Spleen (tissue), 7 donors: ENCODE measurements at regions not wholly inside any gene's neighbourhood (a gene's known extent, or its start where the extent isn't known, plus 50 kb on each side); places are given as distances from the start of the nearest gene placed in this dataset.

Source experiments
- POLR2A ChIP-seq, 3 donors: fragments of 450-650 bp; IDR thresholded peaks; one replicate each; pipeline ENCODE4 v1.5.1; 2017; ENCODE audit warnings: antibody characterized with exemption in 3 of 3, mild to moderate bottlenecking in 1 of 3
- POLR2AphosphoS5 ChIP-seq, 3 donors: sonication (generic); formaldehyde crosslinking; IDR thresholded peaks; one replicate each; pipeline ENCODE4 v1.5.1; 2017; ENCODE audit warnings: antibody characterized with exemption in 3 of 3
- TF ChIP-seq, protein P1 (sequence below), 11 experiments: fragments of 200-600 bp in 7 of 11; fragments of 450-650 bp in 4 of 11; sonication (generic) in 4 of 11; IDR thresholded peaks in 8 of 11; conservative IDR thresholded peaks in 3 of 11; 1 replicate in 7 of 11; 2 replicates in 4 of 11; pipeline versions ENCODE4 v1.4.0 to v1.8.0; 2016 to 2021; ENCODE audit warnings: antibody characterized with exemption in 11 of 11, inconsistent platforms in 4 of 11, mild to moderate bottlenecking in 1 of 11
- donor health status: DM: no; HTN: no; CAD: no; lungs with moderate emphysema.
- donor health status: DM: no; HTN: no; CAD: no.
- donor health status: DM: no; HTN: no; CAD: no.

DNA sequence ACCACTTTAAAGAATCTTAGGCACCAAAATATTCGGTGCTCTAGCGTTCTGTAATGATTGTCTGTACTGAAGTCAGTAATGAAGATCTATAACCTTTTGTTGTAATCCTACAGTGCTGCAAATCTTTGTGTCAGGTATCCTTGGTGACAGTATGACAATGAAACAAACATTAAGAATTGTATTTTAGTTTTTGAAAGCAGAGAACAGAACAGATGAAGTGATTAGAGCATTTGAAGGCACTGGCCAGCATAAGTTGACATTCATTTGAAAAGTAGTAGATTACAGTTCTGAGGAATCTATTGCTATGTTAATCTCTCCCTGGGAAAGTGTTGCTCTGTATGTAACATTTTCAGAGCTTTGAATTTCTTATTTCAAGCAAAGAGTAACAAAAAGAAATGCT lies 451.2 kb downstream of the NUP35 start:
- no peak for TF ChIP-seq POLR2A (IDR thresholded peaks at IDR 0.05)
- TF ChIP-seq, protein P1, sequence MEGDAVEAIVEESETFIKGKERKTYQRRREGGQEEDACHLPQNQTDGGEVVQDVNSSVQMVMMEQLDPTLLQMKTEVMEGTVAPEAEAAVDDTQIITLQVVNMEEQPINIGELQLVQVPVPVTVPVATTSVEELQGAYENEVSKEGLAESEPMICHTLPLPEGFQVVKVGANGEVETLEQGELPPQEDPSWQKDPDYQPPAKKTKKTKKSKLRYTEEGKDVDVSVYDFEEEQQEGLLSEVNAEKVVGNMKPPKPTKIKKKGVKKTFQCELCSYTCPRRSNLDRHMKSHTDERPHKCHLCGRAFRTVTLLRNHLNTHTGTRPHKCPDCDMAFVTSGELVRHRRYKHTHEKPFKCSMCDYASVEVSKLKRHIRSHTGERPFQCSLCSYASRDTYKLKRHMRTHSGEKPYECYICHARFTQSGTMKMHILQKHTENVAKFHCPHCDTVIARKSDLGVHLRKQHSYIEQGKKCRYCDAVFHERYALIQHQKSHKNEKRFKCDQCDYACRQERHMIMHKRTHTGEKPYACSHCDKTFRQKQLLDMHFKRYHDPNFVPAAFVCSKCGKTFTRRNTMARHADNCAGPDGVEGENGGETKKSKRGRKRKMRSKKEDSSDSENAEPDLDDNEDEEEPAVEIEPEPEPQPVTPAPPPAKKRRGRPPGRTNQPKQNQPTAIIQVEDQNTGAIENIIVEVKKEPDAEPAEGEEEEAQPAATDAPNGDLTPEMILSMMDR (IDR thresholded peaks at IDR 0.05 in 8 of 11, conservative IDR thresholded peaks at IDR 0.05 in 3 of 11), result no peak
- TF ChIP-seq POLR2AphosphoS5 (IDR thresholded peaks at IDR 0.05), result no peak
